Testis (tissue), 2 donors: ENCODE measurements at regions not wholly inside any gene's neighbourhood (a gene's known extent, or its start where the extent isn't known, plus 50 kb on each side); places are given as distances from the start of the nearest gene placed in this dataset.

ENCODE experiments used
- POLR2A ChIP-seq: fragments of 450-650 bp; IDR thresholded peaks from one replicate; pipeline ENCODE4 v1.6.1; 2017; ENCODE audit warnings: antibody characterized with exemption, mild to moderate bottlenecking, moderate library complexity
- TF ChIP-seq, protein P1 (sequence below), 3 experiments: fragments of 450-650 bp in 2 of 3; fragments of 200-600 bp in 1 of 3; sonication (generic) in 1 of 3; IDR thresholded peaks; one replicate each; pipeline ENCODE4 v1.5.1; 2016 to 2019; ENCODE audit warnings: antibody characterized with exemption in 3 of 3, mild to moderate bottlenecking in 2 of 3, moderate library complexity in 1 of 3

DNA sequence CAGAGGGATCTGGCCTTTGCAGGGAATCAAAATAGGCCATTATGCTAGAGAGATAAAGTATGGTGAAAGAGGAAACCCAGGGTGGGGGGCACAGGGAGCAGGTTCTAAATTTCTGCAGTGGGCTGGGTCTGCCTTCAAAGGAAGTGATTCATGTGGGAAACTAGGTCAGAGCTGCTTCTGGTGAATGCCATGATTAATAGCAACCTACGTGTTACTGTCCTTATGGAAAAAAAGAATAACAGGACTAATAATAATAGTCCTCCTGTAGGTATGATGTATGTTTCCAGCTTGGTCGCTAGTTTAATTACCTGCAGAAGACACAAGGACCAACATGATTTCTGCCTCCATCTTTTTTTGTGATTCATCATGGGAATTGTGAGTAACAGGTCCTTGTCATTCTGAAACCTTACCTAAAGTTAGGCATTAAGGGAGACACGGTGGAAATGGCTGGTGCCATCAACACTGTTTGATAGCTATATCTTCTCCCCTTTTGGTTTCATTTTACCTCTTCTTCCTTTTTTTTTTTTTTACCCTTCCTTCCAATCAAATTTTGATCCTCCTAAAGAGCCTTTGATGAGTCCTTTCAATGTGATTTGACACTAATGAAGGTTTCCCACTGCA lies 180.4 kb downstream of the CPEB2 start:
- TF ChIP-seq POLR2A: no peak
- TF ChIP-seq, protein P1, sequence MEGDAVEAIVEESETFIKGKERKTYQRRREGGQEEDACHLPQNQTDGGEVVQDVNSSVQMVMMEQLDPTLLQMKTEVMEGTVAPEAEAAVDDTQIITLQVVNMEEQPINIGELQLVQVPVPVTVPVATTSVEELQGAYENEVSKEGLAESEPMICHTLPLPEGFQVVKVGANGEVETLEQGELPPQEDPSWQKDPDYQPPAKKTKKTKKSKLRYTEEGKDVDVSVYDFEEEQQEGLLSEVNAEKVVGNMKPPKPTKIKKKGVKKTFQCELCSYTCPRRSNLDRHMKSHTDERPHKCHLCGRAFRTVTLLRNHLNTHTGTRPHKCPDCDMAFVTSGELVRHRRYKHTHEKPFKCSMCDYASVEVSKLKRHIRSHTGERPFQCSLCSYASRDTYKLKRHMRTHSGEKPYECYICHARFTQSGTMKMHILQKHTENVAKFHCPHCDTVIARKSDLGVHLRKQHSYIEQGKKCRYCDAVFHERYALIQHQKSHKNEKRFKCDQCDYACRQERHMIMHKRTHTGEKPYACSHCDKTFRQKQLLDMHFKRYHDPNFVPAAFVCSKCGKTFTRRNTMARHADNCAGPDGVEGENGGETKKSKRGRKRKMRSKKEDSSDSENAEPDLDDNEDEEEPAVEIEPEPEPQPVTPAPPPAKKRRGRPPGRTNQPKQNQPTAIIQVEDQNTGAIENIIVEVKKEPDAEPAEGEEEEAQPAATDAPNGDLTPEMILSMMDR (IDR thresholded peaks at IDR 0.05): no peak
